Hematopoietic multipotent progenitor cell treated with erythropoietin and hydrocortisone succinate and interleukin-3 and kit ligand, for 17 days (in vitro differentiated cells): ENCODE measurements at regions not wholly inside any gene's neighbourhood (a gene's known extent, or its start where the extent isn't known, plus 50 kb on each side); places are given as distances from the start of the nearest gene placed in this dataset.

Experiments
- DNase-seq: peaks from one replicate; pipeline ENCODE4 v3.0.0-alpha.2; 2015; ENCODE audit warnings: low spot score

DNA sequence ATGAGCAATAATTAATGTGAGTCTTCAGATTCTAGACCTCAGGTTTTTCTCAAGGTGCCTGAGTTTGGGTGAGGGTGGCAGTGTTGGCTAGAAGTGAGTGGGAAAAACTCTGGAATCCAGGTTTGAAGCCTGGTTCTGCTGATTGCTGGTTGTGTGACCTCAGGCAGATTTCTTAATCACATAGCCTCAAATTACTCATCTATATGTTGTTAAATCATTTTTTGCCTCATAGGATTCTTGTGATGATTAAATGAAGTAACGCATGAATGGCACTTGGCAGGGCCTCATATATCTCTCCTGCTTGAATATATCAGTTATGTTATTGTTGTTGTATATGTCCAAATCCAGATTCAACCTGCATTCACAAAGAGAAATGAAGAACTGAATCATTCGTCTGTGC is 60.5 kb downstream of the NR2F2 start:
- no peak for DNase-seq

DNA sequence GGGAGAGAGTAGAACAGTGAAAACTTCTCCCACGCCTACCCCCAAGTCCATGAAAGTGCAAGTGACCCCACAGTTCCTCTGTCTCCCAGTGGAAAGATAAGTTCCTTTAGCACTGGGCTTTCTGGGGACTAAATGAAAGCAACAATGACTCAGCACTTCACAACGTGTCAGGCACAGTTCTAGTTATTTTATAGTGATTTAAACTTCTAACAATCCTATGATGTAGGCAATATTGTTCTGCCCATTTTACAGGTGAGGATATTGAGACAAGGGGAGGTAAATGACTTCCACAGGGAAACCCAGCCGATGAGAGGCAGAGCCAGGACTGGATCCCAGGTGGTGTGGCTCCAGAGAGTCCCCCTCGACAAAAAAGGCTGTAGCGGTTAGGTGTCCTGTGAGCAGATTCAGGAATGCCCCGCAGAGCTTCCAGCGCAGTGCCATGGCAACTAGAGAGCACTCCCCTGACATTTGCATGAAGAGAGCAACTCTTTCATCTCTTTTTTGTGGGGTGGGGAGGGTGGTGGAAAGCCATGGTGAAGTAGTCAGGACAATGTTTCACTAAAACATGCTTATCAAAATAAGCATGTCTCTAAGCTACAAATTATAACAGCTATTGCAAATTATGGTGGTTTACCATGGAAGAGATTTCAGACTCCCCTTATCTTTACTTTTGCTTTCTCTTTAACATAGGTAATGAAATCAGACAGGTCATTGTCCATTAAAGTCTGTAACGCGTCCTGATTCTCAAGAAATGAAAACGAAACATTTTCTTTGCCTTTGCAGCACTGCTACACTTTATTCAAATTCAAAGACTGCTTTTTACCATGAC is 62.1 kb downstream of the NR2F2 start:
- DNase-seq, result no peak

DNA sequence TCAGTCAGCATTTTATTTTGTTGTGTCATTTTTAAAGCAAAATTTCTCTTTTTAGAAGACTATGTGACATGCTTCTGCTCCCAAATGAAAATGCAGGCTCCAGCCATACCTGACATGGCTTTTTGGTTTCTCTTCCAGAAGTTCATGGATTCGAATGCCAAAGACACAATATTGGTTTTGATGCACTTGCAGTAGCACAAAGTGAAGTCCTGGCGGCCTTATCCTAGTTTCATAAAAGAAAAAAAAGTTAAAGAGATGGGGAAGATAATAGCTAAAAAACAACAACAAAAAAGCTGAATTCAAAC is 62.7 kb downstream of the NR2F2 start:
- no peak for DNase-seq

DNA sequence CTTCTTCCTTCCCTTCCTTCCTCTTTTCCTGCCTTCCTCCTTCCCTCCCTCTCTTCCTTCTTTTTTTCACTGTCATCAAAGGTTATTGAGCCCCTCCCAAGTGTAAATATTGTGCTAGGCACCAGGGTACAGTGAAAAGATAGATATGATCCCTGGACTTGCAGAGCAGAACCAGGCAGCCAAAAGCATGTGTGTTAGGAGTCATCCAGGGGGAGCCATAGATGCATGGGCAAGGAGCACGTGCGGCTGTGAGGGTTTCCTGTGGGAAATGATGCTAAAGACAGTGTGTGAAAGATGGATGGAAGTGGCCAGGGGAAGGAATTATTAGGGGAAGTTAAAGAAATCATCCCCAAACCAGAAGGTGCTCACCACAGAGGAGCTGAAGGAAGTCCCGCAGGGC is 65.2 kb downstream of the NR2F2 start:
- no peak for DNase-seq

DNA sequence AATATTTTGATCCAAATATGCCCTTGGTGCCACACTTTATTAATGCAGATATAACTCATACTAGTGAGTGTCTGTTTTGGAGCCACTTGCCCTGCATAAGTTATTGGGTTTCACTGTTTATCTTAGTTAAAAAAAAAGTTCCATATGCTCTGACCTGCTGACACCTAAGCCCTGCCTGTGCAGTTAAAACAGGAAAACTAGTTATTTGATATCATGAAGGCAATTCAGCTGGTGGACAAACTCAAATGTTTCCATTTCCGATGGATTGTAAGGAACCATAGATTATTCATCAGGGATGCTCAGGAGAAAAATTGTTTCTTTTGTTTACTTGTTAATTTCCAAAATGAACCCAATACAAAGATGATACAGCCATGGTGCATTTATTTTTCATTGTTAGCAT is 68.3 kb downstream of the NR2F2 start:
- DNase-seq, result no peak

DNA sequence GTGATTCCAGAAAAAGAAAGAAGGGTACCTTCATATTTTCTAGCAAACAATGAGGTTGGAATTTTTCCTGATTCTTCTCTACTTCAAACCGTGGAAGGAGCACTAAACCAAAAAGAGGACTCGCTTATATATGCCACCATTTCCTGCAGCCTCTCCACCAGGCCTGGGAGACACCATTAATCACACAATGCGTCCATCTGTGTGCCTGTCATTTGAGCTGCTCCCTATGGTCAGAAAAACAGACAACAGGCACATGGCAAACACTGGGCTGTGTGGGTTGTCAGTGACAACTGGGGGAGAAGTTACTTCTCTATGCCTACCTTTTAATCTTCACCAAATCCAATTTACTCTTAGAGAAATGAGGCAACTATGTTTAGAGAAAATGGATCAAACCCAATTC is 71.9 kb downstream of the NR2F2 start:
- no peak for DNase-seq

DNA sequence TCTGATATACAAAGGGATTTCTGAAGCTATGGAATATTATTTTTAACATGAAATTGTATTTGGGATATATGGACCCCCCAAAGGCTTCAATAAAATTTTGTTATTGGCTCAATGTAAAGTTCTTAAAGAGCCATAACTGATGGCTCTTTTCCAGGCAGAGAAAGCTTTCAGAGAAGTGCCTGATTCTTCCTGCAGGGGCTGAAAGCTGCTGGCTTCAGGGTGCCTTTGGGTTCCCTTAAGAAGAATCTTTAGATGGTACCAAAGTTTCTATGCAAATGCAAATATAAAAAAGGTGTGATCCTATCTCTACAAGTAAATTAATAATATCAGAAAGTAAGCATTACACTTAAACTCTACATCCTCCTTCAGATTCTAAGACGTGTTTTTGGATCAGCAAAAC is 72.6 kb downstream of the NR2F2 start:
- no peak for DNase-seq

DNA sequence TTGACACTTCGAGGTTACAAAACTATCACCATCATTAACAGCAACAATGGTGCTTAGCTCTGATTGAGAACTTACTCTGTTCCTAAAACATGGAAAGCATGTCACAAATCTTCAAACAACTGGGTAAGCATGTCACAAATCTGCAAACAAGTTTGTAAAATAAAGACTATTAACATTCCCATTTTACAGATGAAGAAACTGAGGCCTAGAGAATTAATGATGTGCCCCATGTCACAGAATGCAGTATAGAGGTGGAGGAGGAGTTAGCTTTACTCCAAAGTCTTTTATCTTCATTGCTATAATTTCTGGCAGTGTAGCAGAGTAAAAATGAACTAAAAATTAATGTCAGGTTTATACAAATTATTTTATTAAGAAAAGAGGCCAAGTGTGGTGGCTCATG is 73.4 kb downstream of the NR2F2 start:
- no peak for DNase-seq

DNA sequence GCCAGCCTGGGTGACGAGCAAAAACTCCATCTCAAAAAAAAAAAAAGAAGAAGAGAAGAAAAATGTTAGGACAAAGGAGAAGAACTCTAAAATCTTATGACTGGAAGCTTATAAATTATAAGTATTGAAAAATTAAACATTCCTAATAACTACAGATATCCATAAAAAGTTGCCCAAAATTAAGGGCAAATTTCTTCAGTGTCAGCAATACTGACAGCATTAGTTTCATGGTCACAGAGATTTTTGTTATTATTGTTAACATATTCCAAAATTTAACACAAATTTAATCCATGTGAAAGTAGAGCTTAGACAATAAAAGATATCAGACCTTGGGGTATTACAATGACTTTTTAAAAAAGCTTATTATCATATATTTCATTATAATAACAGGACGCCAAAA is 74.1 kb downstream of the NR2F2 start:
- DNase-seq, result no peak

DNA sequence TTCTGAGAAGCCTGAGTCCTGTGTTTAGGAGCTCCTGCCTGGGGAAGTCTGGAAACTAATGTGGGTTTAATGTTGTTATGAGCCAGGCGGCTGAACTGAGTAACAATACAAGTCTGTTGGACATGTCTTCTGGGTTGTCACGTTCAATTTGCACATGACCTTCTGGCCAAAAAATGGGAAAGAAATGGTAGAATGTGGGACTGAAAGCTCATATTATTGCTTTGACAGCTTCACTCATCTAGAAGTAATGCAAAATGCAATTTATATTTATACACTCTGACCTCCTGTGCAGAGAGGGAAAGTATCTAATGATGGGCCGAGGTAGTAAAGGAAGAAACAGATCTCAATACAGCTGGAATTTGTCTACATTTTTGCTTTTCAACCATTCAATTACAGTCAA is 75.8 kb downstream of the NR2F2 start:
- no peak for DNase-seq

DNA sequence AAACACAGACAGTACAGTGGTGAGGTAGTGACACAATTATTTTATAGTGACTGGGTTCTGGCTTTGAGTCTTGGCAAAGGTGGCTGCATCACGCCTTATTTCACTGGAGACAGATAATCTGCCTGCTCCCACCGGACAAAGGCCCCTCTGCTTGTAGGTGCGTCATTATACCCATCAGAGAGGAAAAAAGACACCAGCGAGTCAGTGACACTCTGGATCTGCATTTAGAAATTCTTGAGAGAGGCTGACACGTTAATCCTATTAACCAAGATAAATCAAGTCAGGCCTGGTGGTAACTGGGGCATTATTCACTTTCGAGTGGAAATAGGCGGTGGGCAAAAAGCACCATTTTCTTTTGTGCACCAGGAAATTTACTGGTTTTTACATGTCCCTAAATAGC is 76.2 kb downstream of the NR2F2 start:
- no peak for DNase-seq

DNA sequence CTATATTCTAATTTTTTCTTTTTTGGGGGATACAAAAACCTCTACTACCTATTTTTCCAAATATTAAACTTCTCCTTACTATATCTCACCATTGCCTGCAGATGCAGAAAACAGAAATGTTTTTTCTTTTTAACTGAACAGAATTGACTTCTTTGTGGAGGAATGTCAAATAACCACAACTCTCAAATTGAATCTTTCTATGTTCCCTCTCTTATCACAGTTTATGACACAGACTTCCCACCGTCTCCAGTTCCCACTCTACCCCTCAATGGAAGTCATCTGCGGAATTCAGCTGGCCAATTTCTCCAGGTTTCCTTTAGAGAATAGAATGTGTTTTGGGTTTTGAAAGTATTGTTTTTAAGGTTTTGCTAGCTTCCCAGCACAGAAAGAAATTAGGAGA is 77.0 kb downstream of the NR2F2 start:
- no peak for DNase-seq

DNA sequence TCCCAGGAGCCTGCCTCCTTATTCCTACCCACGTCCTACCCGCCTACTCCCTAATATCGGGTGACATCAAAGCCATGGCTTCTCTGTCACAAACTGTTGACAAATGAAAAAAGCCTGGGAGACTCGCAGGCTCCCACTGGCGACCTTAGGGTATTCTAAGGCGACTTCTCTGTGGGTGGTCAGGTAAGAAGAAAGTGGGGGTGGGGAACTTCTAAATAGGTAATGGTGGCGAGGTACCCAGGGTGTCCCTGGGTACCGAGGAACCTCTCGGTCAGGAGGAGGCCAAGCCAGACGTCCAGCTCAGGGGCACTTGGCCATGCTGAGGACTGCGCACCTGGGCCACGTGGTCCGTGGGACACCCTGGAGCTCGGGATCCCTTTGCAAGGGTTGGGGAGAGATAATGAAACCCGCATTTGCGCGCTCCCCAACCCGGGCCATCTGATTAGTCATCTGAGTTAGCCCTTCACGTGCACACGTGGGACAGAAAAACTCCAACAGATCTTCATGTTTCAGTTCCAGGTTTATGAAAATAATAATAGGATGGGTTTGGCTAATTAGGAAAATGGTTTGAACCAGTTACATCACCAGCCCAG is 78.2 kb downstream of the NR2F2 start:
- no peak for DNase-seq

DNA sequence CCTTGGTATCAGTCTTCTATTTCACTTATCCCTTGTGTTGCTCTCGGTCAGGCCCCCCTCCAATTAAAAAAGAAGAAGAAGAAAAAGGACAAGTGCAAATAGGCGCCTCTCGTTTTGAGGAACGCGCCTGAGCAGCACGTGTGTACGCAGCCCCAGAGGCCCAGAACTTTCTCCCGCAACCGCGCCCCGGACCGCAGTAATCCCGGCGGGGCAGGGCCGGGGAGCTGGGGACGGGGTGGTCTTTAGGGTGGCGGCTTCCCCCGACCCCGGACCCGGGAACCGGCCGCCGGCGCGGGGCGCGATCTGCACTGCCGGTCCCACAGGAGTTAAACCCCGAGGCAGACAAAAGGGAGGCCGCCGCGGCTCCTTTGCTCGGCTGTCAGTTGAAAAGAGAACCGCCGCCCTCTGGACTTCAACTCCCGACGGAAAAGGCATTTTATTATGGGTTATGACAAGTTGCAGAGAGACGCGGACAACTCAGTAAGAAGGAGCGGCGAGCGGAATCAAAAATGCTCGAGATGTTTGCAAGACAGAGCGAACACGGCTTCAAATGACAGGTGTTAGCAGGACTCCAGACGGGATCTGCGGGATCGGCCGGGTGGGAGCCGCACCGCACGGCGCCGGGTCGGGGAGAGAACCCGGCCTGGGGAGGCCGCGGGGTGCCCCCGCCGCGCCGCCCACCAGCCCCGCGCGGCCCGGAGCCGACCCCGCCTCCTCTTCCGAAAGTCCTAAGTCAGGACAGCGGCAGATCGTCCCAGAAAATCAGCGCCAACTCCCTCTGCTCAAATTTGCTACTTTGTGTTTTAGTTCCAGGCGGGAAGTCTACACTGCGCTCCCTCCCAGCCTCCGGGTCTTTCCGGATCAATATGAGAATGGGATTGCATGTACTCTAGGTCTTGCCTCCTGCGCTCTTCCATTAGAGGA is 79.0 kb downstream of the NR2F2 start:
- no peak for DNase-seq

DNA sequence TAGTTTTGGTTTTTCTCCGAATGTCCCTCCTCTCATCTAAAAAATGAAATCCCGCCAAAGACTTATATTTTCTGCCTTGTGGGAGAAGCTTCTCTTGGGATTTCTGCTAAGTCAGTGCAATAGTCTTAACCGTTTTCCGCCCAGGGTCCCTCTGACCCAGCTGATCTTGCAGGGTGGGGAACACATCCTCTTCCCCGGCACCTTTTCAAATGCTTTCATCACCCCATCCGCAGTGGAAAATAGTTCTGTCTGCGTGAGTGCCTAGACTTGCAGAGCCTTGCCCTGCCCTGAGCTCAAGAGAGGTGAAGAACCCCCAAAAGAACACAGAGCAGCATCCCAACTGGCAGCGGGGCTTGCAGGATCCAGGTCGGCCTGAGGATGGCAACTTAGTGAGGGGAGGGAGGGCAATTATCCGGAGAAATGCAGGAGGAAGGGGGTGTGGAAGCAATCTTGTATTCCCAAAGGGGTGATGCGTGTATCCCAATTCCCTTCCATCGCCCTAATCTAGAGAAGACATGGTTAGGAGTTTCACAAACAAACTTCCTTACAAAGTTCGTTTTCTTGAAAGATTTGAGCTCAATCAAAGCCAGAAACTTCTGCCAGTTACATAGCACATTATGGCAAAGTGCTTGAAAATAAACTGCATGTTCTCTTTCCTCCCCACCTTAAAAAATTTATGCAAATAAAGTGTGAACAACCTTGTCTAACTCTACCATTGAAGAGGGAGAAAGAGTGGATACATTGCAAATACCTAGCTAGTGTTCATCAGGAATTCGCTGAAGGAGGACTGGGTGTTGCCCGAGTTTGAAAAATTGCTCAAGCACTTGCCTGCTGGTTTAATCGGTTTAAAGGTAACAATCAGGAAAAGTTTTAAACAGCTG is 79.9 kb downstream of the NR2F2 start:
- DNase-seq, result no peak

DNA sequence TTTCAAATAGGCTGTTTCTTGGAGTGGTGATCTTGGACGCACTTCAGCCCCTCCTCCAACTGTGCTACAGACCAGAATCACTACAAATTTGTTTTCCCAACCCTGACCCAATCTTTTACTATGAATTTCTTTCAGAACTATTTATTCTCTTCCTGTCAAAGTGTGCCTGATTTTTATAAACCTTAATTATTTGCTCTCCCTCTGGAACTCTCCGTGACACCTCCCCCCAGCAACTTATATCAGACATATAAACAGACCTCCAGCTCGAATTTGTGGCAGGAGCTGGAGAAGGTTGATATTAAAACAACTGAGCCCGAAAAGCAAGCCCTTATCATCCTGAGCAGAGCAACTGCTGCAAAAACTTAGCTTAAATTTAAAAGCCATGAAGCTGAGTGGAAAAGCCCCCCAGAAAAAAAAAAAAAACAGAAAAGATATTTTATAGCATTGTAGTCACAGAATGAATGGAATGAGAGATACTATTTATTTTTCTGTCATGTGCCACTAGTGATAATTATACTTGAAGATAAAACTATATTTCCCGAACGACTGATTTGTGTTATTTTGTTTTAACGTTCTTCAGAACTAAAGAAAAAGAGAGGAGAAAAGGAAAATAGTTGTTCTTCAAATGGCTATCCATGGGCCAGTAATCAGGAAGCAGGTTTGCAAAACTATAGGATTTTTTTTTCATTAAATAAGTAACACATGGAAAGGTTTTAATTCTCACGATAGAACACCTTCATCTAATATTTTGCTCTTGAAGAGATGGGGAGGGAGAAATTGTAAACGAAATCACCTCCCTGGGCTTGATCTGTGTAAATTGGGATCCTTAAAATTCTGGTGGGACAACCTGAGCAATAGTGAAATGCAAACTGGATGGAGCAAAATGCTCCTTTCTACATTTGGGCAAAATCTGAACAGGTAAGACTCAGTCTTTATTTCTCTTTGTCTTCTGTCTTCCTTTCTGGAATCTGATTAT is 80.8 kb downstream of the NR2F2 start:
- no peak for DNase-seq

DNA sequence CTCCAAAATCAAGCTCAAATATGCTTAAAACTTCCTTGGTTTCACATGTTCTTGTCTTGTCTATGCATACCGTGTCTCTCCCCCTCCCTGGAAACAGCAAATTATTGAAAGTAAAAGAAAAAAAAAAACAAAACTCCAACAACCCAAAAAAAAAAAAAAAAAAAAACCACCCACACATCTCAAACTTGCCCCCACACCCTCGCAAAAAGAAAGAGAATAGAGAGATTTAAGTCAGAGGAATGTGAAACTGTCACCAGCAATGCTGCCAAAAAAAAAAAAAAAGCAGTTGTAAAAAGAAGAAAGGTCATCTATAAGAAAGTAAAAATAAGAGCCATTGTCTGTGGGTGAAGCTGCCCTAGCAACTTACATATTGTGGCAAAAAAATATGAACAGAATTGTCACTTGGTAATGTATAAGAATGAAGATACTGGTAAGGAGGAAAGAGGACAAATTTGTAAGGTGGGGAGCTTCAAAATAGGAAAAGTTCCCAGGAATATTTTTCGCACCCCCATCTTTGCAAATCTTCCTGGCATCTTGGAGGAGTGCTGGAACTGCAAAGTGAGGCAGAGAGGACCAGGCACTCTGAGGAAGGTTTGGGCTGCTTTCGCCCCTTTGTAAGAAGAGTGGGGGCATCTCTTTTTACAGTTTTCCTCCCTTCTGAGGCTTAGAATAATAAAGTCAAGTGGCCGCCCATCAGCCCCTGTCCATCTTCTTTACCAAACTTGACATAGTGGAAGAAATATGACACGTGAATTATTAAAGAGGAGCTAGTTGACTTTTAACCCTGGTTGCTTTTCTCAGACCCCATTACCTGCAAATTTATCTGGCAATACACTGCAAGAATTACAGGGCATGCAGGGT is 81.8 kb downstream of the NR2F2 start:
- no peak for DNase-seq

DNA sequence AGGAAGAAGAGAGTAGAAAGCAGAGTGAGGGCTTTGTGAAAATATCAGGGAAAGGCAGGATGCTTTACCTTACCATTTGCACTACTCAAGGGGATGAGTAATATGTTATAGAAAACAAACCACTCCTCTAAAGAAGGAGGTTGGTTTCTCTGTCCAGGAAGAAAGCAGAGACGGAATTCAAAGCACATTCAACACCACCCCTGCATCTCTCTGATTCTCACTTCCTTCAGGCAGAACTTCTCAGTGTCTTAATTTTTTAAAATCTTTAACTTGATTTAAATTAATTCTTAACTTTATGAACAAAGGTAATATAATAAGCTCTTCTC is 82.4 kb downstream of the NR2F2 start:
- DNase-seq, result no peak

DNA sequence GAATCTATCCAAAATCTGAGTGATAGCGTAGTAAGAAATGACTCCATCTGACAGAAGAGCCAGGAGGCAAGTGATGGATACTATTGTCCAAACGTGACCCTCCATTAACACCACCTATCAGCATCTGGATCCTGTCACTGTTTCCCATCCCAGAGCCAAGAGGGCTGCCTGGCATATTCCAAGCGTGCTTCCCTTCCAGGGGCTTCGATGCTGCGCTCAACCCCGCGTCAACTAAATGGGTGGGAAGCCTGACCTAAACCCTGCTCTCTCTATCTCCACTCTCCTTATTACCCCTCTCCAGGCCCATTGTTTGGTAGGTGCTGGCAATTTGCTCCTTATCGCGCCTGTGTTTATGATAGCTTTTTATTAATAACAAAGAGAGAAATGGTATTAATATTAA is 83.2 kb downstream of the NR2F2 start:
- DNase-seq, result no peak

DNA sequence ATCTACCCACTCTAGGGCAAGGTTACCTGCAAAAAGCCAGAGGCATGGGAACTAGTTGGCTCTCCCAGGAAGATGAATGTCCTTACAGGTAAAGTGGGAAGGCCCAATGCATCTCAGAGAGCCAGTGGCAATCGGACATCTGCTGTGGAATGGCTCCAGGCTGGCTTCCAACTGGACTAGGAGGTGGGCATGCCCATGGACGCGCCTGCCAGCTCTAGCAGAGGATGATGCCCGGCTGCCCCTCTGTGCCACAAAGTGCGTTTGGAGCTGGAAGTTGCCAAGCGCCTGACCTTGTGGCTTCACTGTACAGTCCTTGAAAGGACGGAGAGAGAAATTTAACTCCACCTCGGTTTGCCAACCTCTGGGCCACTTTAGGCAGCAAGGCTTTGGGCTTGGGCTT is 84.4 kb downstream of the NR2F2 start:
- no peak for DNase-seq
